ENCODE measurements at regions not wholly inside any gene's neighbourhood (a gene's known extent, or its start where the extent isn't known, plus 50 kb on each side); places are given as distances from the start of the nearest gene placed in this dataset.

DNA sequence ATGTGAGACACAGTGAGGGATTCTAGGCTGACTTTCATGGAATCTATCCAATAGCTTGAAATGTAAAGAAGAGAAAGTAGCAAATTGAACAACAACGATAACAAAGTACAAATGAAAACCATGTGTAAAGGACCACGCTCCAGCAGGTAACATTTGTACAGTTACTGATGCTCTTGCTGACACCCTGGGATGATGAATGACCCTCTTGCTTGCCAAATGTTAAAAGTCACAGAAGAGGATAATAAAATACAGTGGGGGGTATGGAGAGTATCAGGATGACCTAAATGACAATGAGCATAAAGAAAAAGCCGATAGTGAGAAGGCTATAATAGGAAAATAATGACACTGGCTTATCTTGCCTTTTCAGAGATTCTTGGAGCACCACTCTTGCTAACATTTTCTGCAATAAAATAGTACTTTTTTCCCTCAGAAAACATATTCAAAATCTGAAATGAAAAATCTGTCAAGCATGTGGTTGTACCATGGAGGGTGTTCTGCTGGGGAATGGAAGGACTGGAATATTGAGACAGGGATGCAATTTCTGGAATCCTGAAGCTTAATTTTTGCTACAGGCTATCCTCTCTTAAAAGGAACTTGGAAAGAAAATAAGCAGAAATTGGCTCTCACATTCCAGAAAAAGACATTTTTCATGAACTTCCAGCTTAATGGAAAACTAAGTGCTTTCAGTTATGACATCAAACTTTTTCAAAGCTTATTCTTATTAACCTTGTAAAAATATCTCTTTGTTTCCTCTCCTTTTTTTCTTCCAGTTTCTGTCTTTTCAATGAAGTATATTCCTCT is 303.2 kb upstream of the GHITM start:
- TF ChIP-seq, protein P1, sequence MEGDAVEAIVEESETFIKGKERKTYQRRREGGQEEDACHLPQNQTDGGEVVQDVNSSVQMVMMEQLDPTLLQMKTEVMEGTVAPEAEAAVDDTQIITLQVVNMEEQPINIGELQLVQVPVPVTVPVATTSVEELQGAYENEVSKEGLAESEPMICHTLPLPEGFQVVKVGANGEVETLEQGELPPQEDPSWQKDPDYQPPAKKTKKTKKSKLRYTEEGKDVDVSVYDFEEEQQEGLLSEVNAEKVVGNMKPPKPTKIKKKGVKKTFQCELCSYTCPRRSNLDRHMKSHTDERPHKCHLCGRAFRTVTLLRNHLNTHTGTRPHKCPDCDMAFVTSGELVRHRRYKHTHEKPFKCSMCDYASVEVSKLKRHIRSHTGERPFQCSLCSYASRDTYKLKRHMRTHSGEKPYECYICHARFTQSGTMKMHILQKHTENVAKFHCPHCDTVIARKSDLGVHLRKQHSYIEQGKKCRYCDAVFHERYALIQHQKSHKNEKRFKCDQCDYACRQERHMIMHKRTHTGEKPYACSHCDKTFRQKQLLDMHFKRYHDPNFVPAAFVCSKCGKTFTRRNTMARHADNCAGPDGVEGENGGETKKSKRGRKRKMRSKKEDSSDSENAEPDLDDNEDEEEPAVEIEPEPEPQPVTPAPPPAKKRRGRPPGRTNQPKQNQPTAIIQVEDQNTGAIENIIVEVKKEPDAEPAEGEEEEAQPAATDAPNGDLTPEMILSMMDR (IDR thresholded peaks at IDR 0.05) = no peak
- no peak for TF ChIP-seq POLR2A (IDR thresholded peaks at IDR 0.05)

Measured in vagina (tissue), 2 donors.